Lower leg skin (tissue), 3 donors: ENCODE measurements at regions not wholly inside any gene's neighbourhood (a gene's known extent, or its start where the extent isn't known, plus 50 kb on each side); places are given as distances from the start of the nearest gene placed in this dataset.

Experiments
- POLR2A ChIP-seq, 2 donors: fragments of 450-650 bp; IDR thresholded peaks; one replicate each; pipeline ENCODE4 v1.6.1; 2016 to 2017; ENCODE audit warnings: antibody characterized with exemption in 2 of 2, mild to moderate bottlenecking in 1 of 2, moderate library complexity in 1 of 2
- TF ChIP-seq, protein P1 (sequence below), 3 donors: fragments of 450-650 bp; IDR thresholded peaks; one replicate each; pipeline ENCODE4 v1.5.1; 2016; ENCODE audit warnings: antibody characterized with exemption in 3 of 3, mild to moderate bottlenecking in 3 of 3, moderate library complexity in 2 of 3

DNA sequence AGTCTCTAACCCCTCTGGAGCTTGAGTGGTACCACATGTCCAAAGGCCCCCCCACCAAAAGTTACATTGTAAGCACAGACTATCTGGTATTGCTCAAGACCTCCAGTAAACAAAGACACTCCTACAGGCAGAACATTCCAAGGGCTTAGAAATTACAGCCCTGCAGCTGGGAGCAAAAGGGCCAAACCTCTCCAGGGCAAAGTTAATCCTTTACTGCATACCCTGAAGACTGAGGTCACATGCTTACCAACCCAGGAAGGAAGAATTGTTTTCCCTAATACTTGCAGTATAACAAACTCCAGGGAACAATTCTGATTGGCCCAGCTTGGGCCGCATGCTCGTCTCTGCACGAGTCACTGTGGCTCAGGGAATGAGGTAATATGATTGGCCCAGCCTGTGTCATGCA lies 266.1 kb upstream of the NR2F2 start:
- TF ChIP-seq, protein P1, sequence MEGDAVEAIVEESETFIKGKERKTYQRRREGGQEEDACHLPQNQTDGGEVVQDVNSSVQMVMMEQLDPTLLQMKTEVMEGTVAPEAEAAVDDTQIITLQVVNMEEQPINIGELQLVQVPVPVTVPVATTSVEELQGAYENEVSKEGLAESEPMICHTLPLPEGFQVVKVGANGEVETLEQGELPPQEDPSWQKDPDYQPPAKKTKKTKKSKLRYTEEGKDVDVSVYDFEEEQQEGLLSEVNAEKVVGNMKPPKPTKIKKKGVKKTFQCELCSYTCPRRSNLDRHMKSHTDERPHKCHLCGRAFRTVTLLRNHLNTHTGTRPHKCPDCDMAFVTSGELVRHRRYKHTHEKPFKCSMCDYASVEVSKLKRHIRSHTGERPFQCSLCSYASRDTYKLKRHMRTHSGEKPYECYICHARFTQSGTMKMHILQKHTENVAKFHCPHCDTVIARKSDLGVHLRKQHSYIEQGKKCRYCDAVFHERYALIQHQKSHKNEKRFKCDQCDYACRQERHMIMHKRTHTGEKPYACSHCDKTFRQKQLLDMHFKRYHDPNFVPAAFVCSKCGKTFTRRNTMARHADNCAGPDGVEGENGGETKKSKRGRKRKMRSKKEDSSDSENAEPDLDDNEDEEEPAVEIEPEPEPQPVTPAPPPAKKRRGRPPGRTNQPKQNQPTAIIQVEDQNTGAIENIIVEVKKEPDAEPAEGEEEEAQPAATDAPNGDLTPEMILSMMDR (IDR thresholded peaks at IDR 0.05) = no peak
- TF ChIP-seq POLR2A (IDR thresholded peaks at IDR 0.05) = no peak
